H4 (cell line): ENCODE measurements at regions not wholly inside any gene's neighbourhood (a gene's known extent, or its start where the extent isn't known, plus 50 kb on each side); places are given as distances from the start of the nearest gene placed in this dataset.
"Not testable (repeated sequence)": the region's sequence is repeated elsewhere in the genome, so short reads cannot be mapped to it uniquely, and the experiment has no call there.

ENCODE experiments used
- DNase-seq: peaks from one replicate; pipeline ENCODE4 v3.0.0-alpha.2; 2015; ENCODE audit warnings: low spot score

GRCh38 chr10:21463436-21463835 is 62.0 kb downstream of the SKIDA1 start:
- no peak for DNase-seq

GRCh38 chr10:21458126-21458871 is 67.2 kb downstream of the SKIDA1 start:
- DNase-seq: no peak

DNA sequence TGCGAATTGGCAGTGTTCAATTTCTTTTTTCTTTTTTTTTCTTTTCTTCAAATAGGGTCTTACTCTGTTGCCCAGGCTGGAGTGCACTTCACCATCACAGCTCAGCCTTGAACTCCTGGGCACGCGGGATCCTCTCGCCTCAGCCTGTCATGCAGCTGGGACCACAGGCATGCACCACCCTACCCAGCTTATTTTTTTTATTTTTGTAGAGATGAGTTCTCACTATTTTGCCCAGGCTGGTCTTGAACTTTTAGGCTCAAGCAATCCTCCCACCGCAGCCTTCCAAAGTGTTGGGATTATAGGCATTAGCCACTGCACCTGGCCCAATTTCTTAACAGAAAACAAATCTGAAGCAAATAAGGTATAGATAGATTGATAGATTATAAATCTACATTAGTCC is 69.3 kb downstream of the SKIDA1 start:
- DNase-seq: no peak

DNA sequence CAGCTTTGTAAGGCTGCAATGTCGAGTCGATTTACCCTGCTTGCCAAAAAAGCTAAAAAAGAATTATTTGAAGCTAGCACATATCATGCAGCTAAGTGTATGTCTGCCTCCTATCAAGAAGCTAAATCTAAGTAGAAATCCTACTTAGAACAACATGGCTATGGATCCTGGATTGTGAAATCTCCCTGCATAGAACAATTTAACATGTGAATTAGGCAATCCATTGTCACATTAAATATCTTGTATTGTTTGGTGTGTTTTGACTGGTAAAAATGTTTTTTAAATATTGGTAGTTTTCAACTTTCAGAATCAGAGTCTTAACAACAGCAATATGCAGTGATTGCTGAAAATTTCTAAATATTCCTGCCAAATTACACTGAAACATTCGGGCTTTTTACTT is 73.3 kb downstream of the SKIDA1 start:
- no peak for DNase-seq

DNA sequence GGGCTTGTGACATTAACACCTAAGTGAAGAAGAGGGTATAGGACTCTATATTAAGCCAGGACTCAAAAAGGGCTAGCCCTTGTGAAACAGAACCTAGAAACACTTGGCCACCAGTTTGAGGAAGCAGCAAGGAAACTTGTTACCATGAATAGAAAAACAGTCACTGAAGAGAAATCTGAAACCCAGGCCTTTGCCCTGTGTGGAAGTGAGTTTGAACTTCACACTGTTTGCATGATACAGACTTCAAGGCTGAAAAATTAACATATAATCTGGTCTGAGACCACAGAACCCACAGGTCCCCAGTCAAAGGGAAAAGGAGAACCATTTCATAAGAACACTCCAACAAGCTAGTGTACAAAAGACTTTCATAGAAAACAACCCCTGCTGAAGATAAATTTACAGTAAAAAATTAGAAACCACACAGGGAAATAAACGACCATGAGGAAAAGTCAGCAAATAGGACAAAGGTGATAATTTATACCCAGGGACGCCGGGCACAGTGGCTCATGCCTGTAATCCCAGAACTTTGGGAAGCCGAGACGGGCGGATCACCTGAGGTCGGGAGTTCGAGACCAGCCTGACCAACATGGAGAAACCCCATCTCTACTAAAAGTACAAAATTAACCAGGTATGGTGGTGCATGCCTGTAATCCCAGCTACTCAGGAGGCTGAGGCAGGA is 76.1 kb downstream of the SKIDA1 start:
- DNase-seq: no peak

DNA sequence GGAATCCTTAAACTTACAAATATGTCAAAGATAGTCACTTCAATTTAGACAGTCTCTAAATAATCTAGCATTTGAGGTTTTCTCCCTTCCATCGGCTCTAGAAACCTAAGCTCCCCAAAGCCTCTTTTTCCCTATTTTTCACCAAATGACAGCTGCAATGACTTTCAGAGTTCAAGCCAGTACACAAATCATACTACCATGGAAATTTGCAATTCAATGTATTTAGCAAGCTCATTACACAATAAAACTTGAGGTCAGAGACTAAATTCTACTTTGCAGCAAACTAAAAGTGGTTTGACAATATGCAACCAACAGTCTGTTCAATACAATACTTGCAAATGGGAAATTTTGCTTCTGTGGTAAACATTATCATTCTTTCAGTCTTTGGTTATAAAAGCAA is 80.3 kb downstream of the SKIDA1 start:
- DNase-seq: no peak

DNA sequence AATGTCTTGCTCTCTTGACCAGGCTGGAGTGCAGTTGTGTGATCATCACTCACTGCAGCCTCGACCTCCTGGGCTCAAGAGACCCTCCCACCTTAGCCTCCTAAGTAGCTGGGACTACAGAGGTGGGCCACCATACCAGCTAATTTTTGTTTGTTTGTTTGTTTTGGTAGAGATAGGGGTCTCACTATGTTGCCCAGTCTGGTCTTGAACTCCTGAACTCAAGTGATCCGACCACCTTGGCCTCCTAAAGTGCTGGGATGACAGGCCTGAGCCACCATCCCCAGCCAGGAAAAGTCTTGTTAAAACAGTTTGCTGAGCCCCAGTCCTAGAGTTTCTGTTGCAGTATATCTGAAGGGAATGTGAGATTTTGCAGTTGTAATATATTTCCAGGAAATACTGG is 83.9 kb downstream of the SKIDA1 start:
- DNase-seq: no peak

- not testable (repeated sequence) for DNase-seq
Measured at GRCh38 chr10:21438914-21439313, 86.6 kb downstream of the SKIDA1 start.

DNA sequence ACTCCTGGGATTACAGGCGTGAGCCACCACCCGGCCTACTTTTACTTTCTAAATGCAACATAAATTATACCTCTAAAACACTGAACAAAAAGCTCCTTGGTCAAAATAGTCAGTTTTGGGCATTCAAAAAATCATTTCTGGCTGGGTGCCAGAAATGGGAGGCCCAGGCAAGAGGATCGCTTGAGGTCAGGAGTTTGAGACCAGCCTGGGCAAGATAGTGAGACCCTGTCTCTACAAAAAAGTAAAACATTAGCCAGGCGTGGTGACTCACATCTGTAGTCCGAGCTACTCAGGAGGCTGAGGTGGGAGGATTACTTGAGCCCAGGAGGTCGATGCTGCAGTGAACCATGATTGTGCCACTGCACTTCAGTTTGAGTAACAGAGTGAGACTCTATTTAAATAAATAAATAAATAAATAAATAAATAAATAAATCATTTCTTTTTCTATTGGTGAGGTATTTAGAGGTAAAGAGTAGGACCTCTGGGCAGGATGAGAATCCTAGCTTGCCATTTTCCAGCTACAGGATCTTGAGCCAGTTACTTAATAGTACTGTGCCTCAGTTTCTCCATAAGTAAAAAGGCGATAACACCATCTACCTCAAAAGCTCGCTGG is 87.6 kb downstream of the SKIDA1 start:
- no peak for DNase-seq

- DNase-seq: no peak
Measured at GRCh38 chr10:21432266-21432665, 93.2 kb downstream of the SKIDA1 start.

GRCh38 chr10:21431799-21432198 is 93.7 kb downstream of the SKIDA1 start:
- DNase-seq: no peak

- DNase-seq: no peak
Measured at GRCh38 chr10:21427804-21428481, 97.5 kb downstream of the SKIDA1 start.

DNA sequence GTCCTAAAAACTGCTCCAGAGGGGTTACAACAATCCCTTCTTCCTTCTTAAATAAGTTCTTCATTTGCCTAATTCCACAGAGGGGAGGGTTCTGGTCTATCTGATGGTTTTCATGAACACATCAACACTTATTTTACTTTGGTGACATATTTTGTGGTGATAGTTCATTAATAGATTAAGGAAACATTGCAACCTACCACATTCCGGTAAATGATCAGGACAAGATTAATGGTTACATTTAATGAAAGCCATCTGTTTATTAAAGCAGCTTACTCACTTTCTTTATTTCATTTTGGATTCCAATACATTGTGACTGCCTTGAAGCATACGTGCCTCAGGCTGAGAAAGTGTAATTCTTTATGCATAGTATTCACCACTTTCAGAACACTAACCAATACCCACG is 101.0 kb downstream of the SKIDA1 start:
- DNase-seq: no peak

DNA sequence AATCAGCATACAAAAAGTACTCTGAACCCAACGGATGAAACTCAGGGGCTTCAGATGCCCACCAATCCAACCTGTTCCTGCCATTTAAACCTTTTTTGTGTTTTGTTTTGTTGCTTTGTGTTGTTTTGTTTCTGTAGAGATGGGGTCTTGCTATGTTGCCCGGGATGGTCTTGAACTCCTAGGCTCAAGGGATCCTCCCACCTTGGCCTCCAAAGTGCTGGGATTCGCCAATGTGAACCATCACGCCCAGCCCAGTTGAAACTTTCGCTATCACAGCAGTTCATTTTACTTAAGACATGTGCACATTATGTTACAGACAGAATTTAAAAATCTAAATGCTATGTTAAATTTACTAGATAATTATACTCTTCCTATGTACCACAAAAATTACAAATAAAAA is 101.6 kb downstream of the SKIDA1 start:
- no peak for DNase-seq

GRCh38 chr10:21423338-21423737 is 102.1 kb downstream of the SKIDA1 start:
- no peak for DNase-seq

- DNase-seq: no peak
Measured at GRCh38 chr10:21421794-21422193, 103.7 kb downstream of the SKIDA1 start.

DNA sequence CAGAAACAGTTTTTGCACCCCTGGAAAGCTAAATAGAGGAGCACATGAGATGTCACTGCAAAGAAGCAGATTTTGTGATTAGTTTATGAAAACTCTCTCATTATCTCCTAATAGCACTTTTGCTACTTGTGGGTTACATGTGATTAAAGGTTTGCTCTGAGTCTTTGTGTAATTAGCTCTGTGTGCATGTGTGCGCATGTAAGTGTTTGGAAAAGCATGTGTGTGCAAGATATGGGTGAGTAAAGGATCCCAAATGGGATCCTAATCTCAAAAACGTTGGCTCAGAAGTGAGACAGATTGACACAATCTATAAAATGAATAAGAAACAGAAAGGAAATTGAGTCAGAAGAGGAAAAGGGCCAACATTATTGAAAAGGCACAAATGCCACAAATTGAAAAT is 104.5 kb downstream of the SKIDA1 start:
- DNase-seq: no peak

- not testable (repeated sequence) for DNase-seq
Measured at GRCh38 chr10:21418981-21419576, 106.4 kb downstream of the SKIDA1 start.

- no peak for DNase-seq
Measured at GRCh38 chr10:21417172-21417712, 108.2 kb downstream of the SKIDA1 start.

DNA sequence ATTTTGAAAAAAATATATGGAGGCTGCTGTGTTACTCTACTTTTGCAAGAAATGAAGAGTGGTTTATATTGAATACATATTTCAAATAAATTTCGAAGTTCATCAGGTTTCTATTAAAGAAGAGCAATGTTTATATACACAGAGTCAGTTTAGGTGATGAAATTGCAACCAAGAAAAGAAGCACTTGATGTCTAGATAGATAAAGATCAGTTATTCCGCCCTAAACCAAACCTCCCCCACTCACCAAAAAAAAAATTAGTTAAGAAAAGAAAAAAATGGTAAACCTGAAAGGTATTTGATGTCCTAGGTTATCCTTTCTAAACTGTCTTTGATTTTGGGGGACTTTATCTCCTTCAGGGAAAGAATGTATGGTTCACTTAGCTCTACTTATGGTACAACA is 111.8 kb downstream of the SKIDA1 start:
- DNase-seq: no peak

- DNase-seq: no peak
Measured at GRCh38 chr10:21413268-21413667, 112.2 kb downstream of the SKIDA1 start.
